DMS 273 (cell line): ENCODE measurements at regions not wholly inside any gene's neighbourhood (a gene's known extent, or its start where the extent isn't known, plus 50 kb on each side); places are given as distances from the start of the nearest gene placed in this dataset.
A peak's percentile ranks its signal among the peaks of the same experiment; 100 is the strongest.

Experiments used
- DNase-seq: peaks from one replicate; lab custom pipeline; 2025; ENCODE audit not compliant: unreplicated experiment; lab: John Stamatoyannopoulos, UW

- DNase-seq: no peak
Measured at GRCh38 chr17:72338847-72339790, 218.3 kb downstream of the SOX9 start.

- DNase-seq: no peak
Measured at GRCh38 chr17:72340836-72341235, 220.0 kb downstream of the SOX9 start.

- DNase-seq: no peak
Measured at GRCh38 chr17:72342061-72342460, 221.2 kb downstream of the SOX9 start.

- no peak for DNase-seq
Measured at GRCh38 chr17:72342627-72343527, 222.1 kb downstream of the SOX9 start.

- no peak for DNase-seq
Measured at GRCh38 chr17:72343911-72344310, 223.1 kb downstream of the SOX9 start.

GRCh38 chr17:72344613-72345012 is 223.8 kb downstream of the SOX9 start:
- DNase-seq: no peak

- DNase-seq: no peak
Measured at GRCh38 chr17:72345088-72345487, 224.3 kb downstream of the SOX9 start.

GRCh38 chr17:72345536-72345935 is 224.7 kb downstream of the SOX9 start:
- no peak for DNase-seq

GRCh38 chr17:72346306-72346705 is 225.5 kb downstream of the SOX9 start:
- DNase-seq: no peak

GRCh38 chr17:72349011-72349410 is 228.2 kb downstream of the SOX9 start:
- DNase-seq: peak; percentile 36

GRCh38 chr17:72349491-72349995 is 228.7 kb downstream of the SOX9 start:
- peak; percentile 91 for DNase-seq

GRCh38 chr17:72350073-72350472 is 229.3 kb downstream of the SOX9 start:
- DNase-seq: peak; percentile 48

- DNase-seq: no peak
Measured at GRCh38 chr17:72351365-72351764, 230.5 kb downstream of the SOX9 start.

- peak; percentile 51 for DNase-seq
Measured at GRCh38 chr17:72351884-72352346, 231.1 kb downstream of the SOX9 start.

- DNase-seq: no peak
Measured at GRCh38 chr17:72353502-72353901, 232.7 kb downstream of the SOX9 start.

GRCh38 chr17:72354071-72354470 is 233.3 kb downstream of the SOX9 start:
- no peak for DNase-seq

GRCh38 chr17:72357764-72358365 is 237.0 kb downstream of the SOX9 start:
- DNase-seq: no peak

GRCh38 chr17:72358465-72358864 is 237.6 kb downstream of the SOX9 start:
- no peak for DNase-seq

GRCh38 chr17:72359274-72359673 is 238.5 kb downstream of the SOX9 start:
- DNase-seq: no peak

- no peak for DNase-seq
Measured at GRCh38 chr17:72359811-72360210, 239.0 kb downstream of the SOX9 start.

- no peak for DNase-seq
Measured at GRCh38 chr17:72360386-72360940, 239.6 kb downstream of the SOX9 start.
